ENCODE measurements at regions not wholly inside any gene's neighbourhood (a gene's known extent, or its start where the extent isn't known, plus 50 kb on each side); places are given as distances from the start of the nearest gene placed in this dataset.

DNA sequence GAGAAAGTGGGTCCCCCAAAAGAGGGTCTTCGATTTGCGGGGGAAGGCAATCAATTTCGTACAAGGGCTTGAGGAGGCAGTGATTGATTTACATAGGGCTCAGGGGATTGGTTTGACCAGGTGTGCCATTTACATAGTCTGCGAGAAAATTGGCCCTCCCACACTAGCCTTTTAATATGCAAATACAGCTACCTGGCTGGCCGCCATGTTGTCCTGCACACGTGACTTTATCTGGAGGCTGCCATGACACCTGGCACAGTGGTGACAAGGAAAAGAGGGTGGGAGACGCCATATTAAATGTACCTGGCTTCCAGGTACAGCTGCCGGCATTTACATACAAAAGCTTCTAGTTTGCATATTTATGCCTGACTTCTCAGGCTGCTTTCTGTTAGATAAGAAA, 1577.2 kb upstream of the LRRTM3 start:
- Histone ChIP-seq H3K36me3 (no peaks in the 10 kb centered on the region), H3K27ac (no peak overlapping the region), H3K4me3 (no peak overlapping the region), H3K9me3 (no peaks in the 10 kb centered on the region), H3K4me1 (no peaks in the 10 kb centered on the region), H3K27me3 (no peaks in the 10 kb centered on the region)
- TF ChIP-seq, protein P1, sequence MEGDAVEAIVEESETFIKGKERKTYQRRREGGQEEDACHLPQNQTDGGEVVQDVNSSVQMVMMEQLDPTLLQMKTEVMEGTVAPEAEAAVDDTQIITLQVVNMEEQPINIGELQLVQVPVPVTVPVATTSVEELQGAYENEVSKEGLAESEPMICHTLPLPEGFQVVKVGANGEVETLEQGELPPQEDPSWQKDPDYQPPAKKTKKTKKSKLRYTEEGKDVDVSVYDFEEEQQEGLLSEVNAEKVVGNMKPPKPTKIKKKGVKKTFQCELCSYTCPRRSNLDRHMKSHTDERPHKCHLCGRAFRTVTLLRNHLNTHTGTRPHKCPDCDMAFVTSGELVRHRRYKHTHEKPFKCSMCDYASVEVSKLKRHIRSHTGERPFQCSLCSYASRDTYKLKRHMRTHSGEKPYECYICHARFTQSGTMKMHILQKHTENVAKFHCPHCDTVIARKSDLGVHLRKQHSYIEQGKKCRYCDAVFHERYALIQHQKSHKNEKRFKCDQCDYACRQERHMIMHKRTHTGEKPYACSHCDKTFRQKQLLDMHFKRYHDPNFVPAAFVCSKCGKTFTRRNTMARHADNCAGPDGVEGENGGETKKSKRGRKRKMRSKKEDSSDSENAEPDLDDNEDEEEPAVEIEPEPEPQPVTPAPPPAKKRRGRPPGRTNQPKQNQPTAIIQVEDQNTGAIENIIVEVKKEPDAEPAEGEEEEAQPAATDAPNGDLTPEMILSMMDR (IDR thresholded peaks at IDR 0.05) = no peak
- TF ChIP-seq POLR2A (IDR thresholded peaks at IDR 0.05) = no peak
- no peak for DNase-seq

DNA sequence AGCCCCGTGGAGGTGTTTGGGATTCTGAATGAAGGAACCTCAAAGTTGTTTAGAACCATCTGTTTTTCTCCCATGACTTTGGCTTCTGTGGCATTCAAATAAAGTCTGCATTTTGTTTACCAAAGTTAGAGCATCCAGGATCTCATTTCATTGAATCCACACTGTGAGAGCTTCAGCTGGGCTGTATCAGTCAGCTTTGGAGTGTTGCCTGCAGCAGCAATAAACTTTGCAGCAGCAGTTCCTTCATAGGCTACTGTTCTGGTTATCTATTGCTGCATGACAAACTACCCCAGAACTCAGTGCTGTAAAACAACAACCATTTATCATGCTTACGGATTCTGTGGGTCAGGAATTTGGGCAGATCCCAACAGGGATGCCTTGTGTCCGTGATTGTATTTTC, 1575.2 kb upstream of the LRRTM3 start:
- Histone ChIP-seq H3K9me3 (no peaks in the 10 kb centered on the region), H3K27ac (no peak overlapping the region), H3K27me3 (no peaks in the 10 kb centered on the region), H3K4me3 (no peak overlapping the region), H3K4me1 (no peaks in the 10 kb centered on the region), H3K36me3 (no peaks in the 10 kb centered on the region)
- no peak for TF ChIP-seq POLR2A (IDR thresholded peaks at IDR 0.05)
- TF ChIP-seq, protein P1 (IDR thresholded peaks at IDR 0.05) = no peak
- no peak for DNase-seq

DNA sequence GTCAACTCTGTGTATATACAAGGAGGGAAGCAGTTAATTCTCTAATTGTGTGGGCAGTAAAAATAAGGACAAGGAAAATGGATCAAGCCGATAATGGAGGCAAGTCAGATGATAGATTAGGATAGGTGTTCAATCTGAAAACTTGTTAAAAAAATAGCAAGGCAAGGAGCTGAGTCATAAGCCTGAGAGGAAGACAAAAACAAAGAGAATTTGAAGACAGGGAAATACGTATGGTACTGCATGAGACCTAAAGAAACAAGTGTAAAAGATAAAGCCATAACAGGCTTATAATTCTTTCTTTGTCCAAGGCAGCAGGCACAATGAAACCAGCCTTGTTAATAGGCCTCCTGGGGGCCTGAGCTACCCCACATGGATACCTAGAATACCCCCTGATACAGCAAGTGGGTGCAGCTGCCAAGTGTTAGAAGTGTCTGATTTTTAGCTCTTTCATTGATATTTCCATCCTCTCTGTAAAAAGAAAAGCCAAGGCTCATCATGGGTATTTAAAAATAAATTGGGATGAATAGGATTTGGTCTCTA, 1570.6 kb upstream of the LRRTM3 start:
- H3K4me1 ChIP-seq = no peaks in the 10 kb centered on the region
- H3K4me3 ChIP-seq = no peak overlapping the region
- H3K9me3 ChIP-seq = no peaks in the 10 kb centered on the region
- no peaks in the 10 kb centered on the region for H3K36me3 ChIP-seq
- no peak overlapping the region for H3K27ac ChIP-seq
- TF ChIP-seq POLR2A (IDR thresholded peaks at IDR 0.05) = no peak
- TF ChIP-seq, protein P1 (IDR thresholded peaks at IDR 0.05) = no peak
- no peak for DNase-seq
- no peaks in the 10 kb centered on the region for H3K27me3 ChIP-seq

DNA sequence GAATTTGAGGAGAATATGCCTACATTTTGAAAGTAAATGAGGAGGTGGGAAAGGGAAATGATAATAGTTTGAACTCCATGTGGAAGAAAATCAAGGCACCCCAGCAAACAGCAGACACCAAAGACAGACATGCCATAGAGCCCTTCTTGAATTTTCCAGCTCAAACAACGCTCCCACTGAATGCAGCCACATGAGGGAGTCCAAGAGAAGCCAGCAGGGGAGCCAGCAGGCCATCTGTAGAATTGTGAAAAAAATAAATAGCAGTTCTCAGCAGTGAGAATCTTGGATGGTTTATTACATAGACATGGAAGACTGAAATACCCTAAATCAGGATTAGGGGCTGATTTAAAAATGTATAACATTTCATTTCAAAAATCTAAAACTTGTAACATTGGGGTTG, 1567.3 kb upstream of the LRRTM3 start:
- TF ChIP-seq POLR2A (IDR thresholded peaks at IDR 0.05) = no peak
- TF ChIP-seq, protein P1 (IDR thresholded peaks at IDR 0.05) = peak in 2 of 6 experiments; percentile 17 to 22
- no peaks in the 10 kb centered on the region for H3K36me3 ChIP-seq
- no peak overlapping the region for H3K4me3 ChIP-seq
- no peaks in the 10 kb centered on the region for H3K27me3 ChIP-seq
- H3K9me3 ChIP-seq = no peaks in the 10 kb centered on the region
- no peaks in the 10 kb centered on the region for H3K4me1 ChIP-seq
- H3K27ac ChIP-seq = no peak overlapping the region
- DNase-seq = no peak

DNA sequence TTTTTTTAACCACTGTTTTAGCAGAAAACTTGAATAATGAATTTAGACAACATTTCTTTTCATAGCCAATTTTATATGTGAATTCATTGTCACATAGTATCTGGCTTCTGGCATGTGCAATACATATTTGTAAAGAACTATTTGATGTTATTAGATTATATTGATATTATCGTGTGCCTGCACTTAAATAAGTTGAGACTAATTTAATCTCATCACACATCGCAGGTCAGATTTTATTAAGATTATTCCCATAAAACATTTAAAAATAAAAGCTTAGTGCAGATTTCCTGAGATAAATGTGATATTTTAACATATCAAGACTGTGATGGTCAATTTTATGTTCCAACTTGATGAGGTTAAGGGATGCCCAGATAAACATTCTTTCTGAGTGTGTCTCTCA, 1565.3 kb upstream of the LRRTM3 start:
- H3K36me3 ChIP-seq = no peaks in the 10 kb centered on the region
- no peak for TF ChIP-seq POLR2A (IDR thresholded peaks at IDR 0.05)
- TF ChIP-seq, protein P1 (IDR thresholded peaks at IDR 0.05) = no peak
- no peak overlapping the region for H3K4me3 ChIP-seq
- no peak overlapping the region for H3K27ac ChIP-seq
- no peak for DNase-seq
- no peaks in the 10 kb centered on the region for H3K27me3 ChIP-seq
- no peaks in the 10 kb centered on the region for H3K4me1 ChIP-seq
- no peaks in the 10 kb centered on the region for H3K9me3 ChIP-seq

DNA sequence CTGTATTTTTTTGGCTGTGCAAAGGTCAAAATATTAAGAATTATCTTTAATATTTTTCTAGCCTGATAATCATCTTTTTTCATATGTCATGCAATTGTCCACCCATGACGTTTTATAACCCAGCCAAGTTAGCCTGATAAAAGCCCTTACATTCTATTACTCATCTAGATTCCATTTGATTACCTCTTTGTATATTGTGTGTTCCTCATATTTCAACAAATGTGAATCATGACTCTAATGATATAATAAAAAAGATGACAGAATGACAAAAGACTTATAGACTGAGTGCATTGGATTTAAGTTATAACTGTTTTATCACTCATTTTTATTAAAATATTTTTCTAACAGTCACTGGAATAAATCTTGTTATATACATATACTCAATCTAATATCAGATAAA, 1560.0 kb upstream of the LRRTM3 start:
- Histone ChIP-seq H3K4me1 (no peaks in the 10 kb centered on the region), H3K36me3 (no peaks in the 10 kb centered on the region), H3K4me3 (no peak overlapping the region), H3K27me3 (no peaks in the 10 kb centered on the region), H3K27ac (no peak overlapping the region), H3K9me3 (no peaks in the 10 kb centered on the region)
- no peak for DNase-seq
- TF ChIP-seq, protein P1 (IDR thresholded peaks at IDR 0.05) = no peak
- no peak for TF ChIP-seq POLR2A (IDR thresholded peaks at IDR 0.05)

Data from Peyer's patch (tissue), 4 donors.